K562 (cell line): ENCODE measurements at regions not wholly inside any gene's neighbourhood (a gene's known extent, or its start where the extent isn't known, plus 50 kb on each side); places are given as distances from the start of the nearest gene placed in this dataset.
A peak's percentile ranks its signal among the peaks of the same experiment; 100 is the strongest.

Experiments used
- CREM ChIP-seq: IDR thresholded peaks from 2 replicates; pipeline ENCODE4 v1.6.1; 2014; ENCODE audit warnings: antibody characterized with exemption, low read depth
- CSDE1 ChIP-seq, 2 experiments: fragments of 450-650 bp; IDR thresholded peaks; 2 replicates each; pipeline ENCODE4 v1.6.1; 2016; ENCODE audit warnings: mild to moderate bottlenecking in 1 of 2
- DIDO1 ChIP-seq: fragments of 450-650 bp; IDR thresholded peaks from 2 replicates; pipeline ENCODE4 v1.6.1; 2016; ENCODE audit warnings: low read depth, missing biosample characterization, missing genetic modification characterization
- HIVEP1 ChIP-seq: fragments of 250-450 bp; sonication (Bioruptor Pico); IDR thresholded peaks from 2 replicates; pipeline ENCODE4 v1.4.0; 2020; ENCODE audit warnings: mild to moderate bottlenecking
- HNRNPL ChIP-seq: fragments of 200-400 bp; formaldehyde crosslinking; IDR thresholded peaks from 2 replicates; pipeline ENCODE4 v1.6.1; 2017; ENCODE audit warnings: low read depth, mild to moderate bottlenecking, low read length
- KLF6 ChIP-seq: fragments of 250-450 bp; sonication (Bioruptor Pico); IDR thresholded peaks from 2 replicates; pipeline ENCODE4 v1.4.0; 2020; ENCODE audit warnings: mild to moderate bottlenecking, moderate library complexity, borderline replicate concordance
- MEIS2 ChIP-seq: fragments of 450-650 bp; IDR thresholded peaks from 2 replicates; pipeline ENCODE4 v1.6.1; 2014; ENCODE audit warnings: mild to moderate bottlenecking; ENCODE audit not compliant: partially characterized antibody
- NFYB ChIP-seq: IDR thresholded peaks from 2 replicates; pipeline ENCODE4 v1.6.1; 2011; ENCODE audit warnings: mild to moderate bottlenecking, moderate library complexity; ENCODE audit not compliant: insufficient read length; ENCODE audit errors: extremely low read depth
- SMARCA5 ChIP-seq: fragments of 450-650 bp; IDR thresholded peaks from 2 replicates; pipeline ENCODE4 v1.6.1; 2016
- SOX6 ChIP-seq: fragments of 450-650 bp; IDR thresholded peaks from 2 replicates; pipeline ENCODE4 v1.6.1; 2014; ENCODE audit warnings: mild to moderate bottlenecking
- ZKSCAN1 ChIP-seq: fragments of 150-350 bp; IDR thresholded peaks from 2 replicates; pipeline ENCODE4 v1.6.1; 2016; ENCODE audit warnings: low read depth, low read length
- ZNF197 ChIP-seq: fragments of 200-800 bp; sonication (Bioruptor generic); IDR thresholded peaks from 2 replicates; pipeline ENCODE4 v1.6.1; 2016; ENCODE audit warnings: low read depth, missing genetic modification characterization, missing compliant biosample characterization
- ZNF316 ChIP-seq: fragments of 450-650 bp; IDR thresholded peaks from 2 replicates; pipeline ENCODE4 v1.6.1; 2016
- ZNF785 ChIP-seq: fragments of 250-450 bp; sonication (Bioruptor Pico); IDR thresholded peaks from 2 replicates; pipeline ENCODE4 v1.4.0; 2020; ENCODE audit warnings: mild to moderate bottlenecking
- TF ChIP-seq, protein P1 (sequence below): fragments of 250-450 bp; sonication (Bioruptor Pico); IDR thresholded peaks from 2 replicates; pipeline ENCODE4 v1.4.0; 2020; ENCODE audit warnings: mild to moderate bottlenecking
- TF ChIP-seq, protein P2 (sequence below): fragments of 200-800 bp; sonication (Bioruptor generic); IDR thresholded peaks from 2 replicates; pipeline ENCODE4 v1.6.1; 2017; ENCODE audit warnings: missing genetic modification characterization, missing compliant biosample characterization
- TF ChIP-seq, protein P3 (sequence below): fragments of 450-650 bp; formaldehyde crosslinking; IDR thresholded peaks from 2 replicates; pipeline ENCODE4 v1.4.0; 2020; ENCODE audit warnings: mild to moderate bottlenecking, moderate library complexity
- TF ChIP-seq, protein P4 (sequence below): sonication (generic); formaldehyde crosslinking; IDR thresholded peaks from 2 replicates; pipeline ENCODE4 v1.5.0; 2020; ENCODE audit warnings: missing genetic modification reagents
- TF ChIP-seq, protein P5 (sequence below): sonication (generic); formaldehyde crosslinking; IDR thresholded peaks from 2 replicates; pipeline ENCODE4 v1.8.1; 2022; ENCODE audit warnings: missing genetic modification reagents
- TF ChIP-seq, protein P6 (sequence below): IDR thresholded peaks from 2 replicates; pipeline ENCODE4 v1.6.1; 2011; ENCODE audit warnings: borderline replicate concordance, low read depth, mild to moderate bottlenecking, moderate library complexity, low read length; ENCODE audit not compliant: insufficient read depth, poor library complexity, severe bottlenecking

DNA sequence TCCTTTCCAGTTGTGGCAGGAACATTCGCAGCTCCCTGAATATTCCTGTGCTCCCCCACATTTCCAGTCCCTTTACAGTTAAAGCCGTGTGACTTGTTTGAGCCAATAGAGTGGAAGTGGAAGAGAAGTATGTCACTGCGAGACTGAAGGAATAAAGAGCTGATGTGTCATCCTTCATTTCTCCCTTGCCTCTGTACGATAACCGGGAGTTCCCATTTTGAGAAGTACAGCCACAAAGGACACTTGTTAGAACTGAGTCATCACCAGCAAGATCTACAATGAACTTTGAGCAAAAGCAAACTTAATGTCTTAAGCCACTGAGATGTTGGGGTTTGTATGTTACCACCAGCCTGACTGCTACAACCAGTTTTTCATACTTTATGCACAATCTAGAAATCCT lies 92.3 kb downstream of the SPRY1 start (continued):
- TF ChIP-seq, protein P1, sequence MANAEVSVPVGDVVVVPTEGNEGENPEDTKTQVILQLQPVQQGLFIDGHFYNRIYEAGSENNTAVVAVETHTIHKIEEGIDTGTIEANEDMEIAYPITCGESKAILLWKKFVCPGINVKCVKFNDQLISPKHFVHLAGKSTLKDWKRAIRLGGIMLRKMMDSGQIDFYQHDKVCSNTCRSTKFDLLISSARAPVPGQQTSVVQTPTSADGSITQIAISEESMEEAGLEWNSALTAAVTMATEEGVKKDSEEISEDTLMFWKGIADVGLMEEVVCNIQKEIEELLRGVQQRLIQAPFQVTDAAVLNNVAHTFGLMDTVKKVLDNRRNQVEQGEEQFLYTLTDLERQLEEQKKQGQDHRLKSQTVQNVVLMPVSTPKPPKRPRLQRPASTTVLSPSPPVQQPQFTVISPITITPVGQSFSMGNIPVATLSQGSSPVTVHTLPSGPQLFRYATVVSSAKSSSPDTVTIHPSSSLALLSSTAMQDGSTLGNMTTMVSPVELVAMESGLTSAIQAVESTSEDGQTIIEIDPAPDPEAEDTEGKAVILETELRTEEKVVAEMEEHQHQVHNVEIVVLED, result no peak
- peak; percentile 88 for TF ChIP-seq NFYB
- TF ChIP-seq ZNF197 (CRISPR knock-in tag), result no peak
- no peak for TF ChIP-seq HNRNPL
- TF ChIP-seq CSDE1 (IDR thresholded peaks at IDR 0.05), result no peak
- peak; percentile 18 for TF ChIP-seq MEIS2
- no peak for TF ChIP-seq HIVEP1
- TF ChIP-seq DIDO1 (tag), result no peak
- TF ChIP-seq SOX6, result peak; percentile 12; the same call in 1 of the 2 replicates
- no peak for TF ChIP-seq KLF6
- TF ChIP-seq, protein P2, sequence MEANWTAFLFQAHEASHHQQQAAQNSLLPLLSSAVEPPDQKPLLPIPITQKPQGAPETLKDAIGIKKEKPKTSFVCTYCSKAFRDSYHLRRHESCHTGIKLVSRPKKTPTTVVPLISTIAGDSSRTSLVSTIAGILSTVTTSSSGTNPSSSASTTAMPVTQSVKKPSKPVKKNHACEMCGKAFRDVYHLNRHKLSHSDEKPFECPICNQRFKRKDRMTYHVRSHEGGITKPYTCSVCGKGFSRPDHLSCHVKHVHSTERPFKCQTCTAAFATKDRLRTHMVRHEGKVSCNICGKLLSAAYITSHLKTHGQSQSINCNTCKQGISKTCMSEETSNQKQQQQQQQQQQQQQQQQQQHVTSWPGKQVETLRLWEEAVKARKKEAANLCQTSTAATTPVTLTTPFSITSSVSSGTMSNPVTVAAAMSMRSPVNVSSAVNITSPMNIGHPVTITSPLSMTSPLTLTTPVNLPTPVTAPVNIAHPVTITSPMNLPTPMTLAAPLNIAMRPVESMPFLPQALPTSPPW, result no peak
- TF ChIP-seq, protein P3, sequence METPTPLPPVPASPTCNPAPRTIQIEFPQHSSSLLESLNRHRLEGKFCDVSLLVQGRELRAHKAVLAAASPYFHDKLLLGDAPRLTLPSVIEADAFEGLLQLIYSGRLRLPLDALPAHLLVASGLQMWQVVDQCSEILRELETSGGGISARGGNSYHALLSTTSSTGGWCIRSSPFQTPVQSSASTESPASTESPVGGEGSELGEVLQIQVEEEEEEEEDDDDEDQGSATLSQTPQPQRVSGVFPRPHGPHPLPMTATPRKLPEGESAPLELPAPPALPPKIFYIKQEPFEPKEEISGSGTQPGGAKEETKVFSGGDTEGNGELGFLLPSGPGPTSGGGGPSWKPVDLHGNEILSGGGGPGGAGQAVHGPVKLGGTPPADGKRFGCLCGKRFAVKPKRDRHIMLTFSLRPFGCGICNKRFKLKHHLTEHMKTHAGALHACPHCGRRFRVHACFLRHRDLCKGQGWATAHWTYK, result no peak
- TF ChIP-seq, protein P4, sequence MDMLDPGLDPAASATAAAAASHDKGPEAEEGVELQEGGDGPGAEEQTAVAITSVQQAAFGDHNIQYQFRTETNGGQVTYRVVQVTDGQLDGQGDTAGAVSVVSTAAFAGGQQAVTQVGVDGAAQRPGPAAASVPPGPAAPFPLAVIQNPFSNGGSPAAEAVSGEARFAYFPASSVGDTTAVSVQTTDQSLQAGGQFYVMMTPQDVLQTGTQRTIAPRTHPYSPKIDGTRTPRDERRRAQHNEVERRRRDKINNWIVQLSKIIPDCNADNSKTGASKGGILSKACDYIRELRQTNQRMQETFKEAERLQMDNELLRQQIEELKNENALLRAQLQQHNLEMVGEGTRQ, result peak; percentile 58
- no peak for TF ChIP-seq SMARCA5
- TF ChIP-seq CREM, result 0 out of 2 replicates have a peak, but pooled peaks have one; percentile 23
- TF ChIP-seq, protein P5, sequence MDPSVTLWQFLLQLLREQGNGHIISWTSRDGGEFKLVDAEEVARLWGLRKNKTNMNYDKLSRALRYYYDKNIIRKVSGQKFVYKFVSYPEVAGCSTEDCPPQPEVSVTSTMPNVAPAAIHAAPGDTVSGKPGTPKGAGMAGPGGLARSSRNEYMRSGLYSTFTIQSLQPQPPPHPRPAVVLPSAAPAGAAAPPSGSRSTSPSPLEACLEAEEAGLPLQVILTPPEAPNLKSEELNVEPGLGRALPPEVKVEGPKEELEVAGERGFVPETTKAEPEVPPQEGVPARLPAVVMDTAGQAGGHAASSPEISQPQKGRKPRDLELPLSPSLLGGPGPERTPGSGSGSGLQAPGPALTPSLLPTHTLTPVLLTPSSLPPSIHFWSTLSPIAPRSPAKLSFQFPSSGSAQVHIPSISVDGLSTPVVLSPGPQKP, result no peak
- TF ChIP-seq, protein P6, sequence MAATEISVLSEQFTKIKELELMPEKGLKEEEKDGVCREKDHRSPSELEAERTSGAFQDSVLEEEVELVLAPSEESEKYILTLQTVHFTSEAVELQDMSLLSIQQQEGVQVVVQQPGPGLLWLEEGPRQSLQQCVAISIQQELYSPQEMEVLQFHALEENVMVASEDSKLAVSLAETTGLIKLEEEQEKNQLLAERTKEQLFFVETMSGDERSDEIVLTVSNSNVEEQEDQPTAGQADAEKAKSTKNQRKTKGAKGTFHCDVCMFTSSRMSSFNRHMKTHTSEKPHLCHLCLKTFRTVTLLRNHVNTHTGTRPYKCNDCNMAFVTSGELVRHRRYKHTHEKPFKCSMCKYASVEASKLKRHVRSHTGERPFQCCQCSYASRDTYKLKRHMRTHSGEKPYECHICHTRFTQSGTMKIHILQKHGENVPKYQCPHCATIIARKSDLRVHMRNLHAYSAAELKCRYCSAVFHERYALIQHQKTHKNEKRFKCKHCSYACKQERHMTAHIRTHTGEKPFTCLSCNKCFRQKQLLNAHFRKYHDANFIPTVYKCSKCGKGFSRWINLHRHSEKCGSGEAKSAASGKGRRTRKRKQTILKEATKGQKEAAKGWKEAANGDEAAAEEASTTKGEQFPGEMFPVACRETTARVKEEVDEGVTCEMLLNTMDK, result no peak
- TF ChIP-seq ZKSCAN1, result no peak
- TF ChIP-seq ZNF316, result peak; percentile 14; the same call in 1 of the 2 replicates
- TF ChIP-seq ZNF785, result no peak
